ENCODE measurements at regions not wholly inside any gene's neighbourhood (a gene's known extent, or its start where the extent isn't known, plus 50 kb on each side); places are given as distances from the start of the nearest gene placed in this dataset.

DNA sequence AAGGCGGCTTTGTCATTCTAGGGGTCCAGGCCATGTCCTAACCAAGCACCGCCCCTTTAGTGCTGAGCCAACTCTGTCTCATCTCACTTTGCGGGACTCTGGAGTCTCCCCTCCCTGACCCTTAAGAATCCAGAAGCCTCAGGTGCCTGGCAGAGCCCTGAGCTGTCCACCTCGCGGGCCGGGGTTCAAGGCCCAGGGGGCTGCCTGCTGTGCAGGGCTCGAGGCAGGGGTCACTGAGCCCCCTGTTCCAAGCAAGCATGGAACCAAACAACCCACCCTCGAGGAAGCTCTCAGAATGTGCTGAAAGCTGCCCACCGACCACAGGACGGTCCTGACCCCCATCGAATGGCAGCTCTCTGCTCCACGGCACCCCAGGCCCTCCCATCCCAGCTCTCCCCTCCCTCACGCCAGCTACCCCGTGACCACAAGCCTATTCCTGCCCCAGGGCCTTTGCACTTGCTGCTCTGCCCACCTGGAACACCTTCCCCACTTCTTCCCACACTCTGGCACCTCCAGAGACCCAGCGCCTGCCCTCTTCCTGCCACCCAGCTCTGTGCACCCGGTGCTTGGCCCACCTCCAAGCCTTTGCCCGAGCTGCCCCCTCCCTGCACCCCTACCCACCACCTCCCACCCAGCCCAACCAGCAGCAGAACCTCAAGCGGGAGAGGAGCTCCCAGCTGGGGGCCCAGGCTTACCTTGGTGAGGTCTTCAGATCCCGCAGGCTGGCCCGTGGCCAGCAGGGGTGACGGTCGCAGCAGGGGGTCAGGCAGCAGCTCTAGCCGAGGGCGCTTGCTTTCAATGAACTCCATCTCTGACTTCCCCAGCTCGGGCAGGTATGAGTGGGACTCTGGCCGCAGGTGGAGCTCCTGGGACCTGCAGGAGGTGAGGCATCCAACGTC is 84.3 kb downstream of the NCOR2 start:
- no peak for TF ChIP-seq CTCF (IDR thresholded peaks at IDR 0.05; ENCODE audit: low read length)
- TF ChIP-seq EZH2 (optimal IDR thresholded peaks at IDR 0.05; ENCODE audit: low read depth, low read length) = no peak
